ENCODE measurements at regions not wholly inside any gene's neighbourhood (a gene's known extent, or its start where the extent isn't known, plus 50 kb on each side); places are given as distances from the start of the nearest gene placed in this dataset.

DNA sequence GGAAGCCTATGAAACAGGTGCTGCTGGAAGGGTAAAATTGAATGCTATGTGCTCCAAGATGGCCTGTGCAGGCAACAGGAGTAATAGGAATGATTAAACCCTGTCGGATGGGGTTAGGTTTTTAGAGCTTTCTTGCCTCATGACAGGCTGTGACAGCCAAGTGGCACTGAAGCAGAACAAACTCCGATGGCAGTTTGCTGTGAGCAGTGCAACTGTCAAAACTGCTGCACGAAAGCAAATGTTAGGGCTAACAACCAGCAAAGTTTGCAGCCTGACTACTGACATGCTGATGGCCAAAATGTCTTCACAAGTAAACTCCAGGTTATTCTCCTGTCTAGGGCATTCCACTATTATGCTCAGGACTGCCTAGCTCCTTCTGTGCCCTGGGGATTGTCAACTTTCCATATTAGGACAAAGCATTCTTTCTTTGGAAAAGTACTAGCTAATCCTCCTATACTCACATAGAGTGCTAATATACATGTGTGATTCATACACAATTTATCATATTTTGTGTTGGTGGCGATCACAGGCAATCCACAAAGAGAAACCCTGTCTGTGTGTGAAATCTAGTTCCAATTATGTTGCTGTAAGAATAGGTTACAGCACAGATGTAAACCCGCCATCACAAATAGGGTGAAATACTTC, 486.6 kb upstream of the TENM3 start:
- TF ChIP-seq, protein P1, sequence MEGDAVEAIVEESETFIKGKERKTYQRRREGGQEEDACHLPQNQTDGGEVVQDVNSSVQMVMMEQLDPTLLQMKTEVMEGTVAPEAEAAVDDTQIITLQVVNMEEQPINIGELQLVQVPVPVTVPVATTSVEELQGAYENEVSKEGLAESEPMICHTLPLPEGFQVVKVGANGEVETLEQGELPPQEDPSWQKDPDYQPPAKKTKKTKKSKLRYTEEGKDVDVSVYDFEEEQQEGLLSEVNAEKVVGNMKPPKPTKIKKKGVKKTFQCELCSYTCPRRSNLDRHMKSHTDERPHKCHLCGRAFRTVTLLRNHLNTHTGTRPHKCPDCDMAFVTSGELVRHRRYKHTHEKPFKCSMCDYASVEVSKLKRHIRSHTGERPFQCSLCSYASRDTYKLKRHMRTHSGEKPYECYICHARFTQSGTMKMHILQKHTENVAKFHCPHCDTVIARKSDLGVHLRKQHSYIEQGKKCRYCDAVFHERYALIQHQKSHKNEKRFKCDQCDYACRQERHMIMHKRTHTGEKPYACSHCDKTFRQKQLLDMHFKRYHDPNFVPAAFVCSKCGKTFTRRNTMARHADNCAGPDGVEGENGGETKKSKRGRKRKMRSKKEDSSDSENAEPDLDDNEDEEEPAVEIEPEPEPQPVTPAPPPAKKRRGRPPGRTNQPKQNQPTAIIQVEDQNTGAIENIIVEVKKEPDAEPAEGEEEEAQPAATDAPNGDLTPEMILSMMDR (IDR thresholded peaks at IDR 0.05): no peak
- TF ChIP-seq POLR2A (IDR thresholded peaks at IDR 0.05): no peak
